Endothelial cell of umbilical vein (primary cell): ENCODE measurements at regions not wholly inside any gene's neighbourhood (a gene's known extent, or its start where the extent isn't known, plus 50 kb on each side); places are given as distances from the start of the nearest gene placed in this dataset.

Experiments used
- BruUV-seq: library from RNA; stranded (reverse); fragments of 400-500 nt; replicated peaks from 2 replicates; lab custom pipeline; 2021; lab: Mats Ljungman, UMichigan
- CTCF ChIA-PET: fragments of 300-600, 350-600 bp; sonication (Branson Sonifier 250); formaldehyde crosslinking; loops from one replicate; lab custom pipeline; 2021; ENCODE audit warnings: antibody characterized with exemption, inconsistent platforms; lab: Charles Lee
- POLR2A ChIA-PET: fragments of 300-600, 350-600 bp; sonication (Branson Sonifier 250); formaldehyde crosslinking; loops from one replicate; lab custom pipeline; 2021; ENCODE audit warnings: antibody characterized with exemption, inconsistent platforms; lab: Charles Lee
- DNase-seq: peaks from one replicate; pipeline ENCODE4 v3.0.0-alpha.2; 2011; ENCODE audit warnings: low read depth, low spot score
- FAIRE-seq: peaks from 2 replicates; lab custom pipeline; 2011; peaks lifted over from hg19 to GRCh38; lab: Jason Lieb, UNC
- H2AFZ ChIP-seq: 2 replicates; pipeline ENCODE4 v1.6.0; 2012; ENCODE audit warnings: low read depth, low read length, control low read depth, inconsistent platforms
- H3K27ac ChIP-seq: 2 replicates; pipeline ENCODE4 v1.5.1; 2011; ENCODE audit warnings: low read depth, mild to moderate bottlenecking, control low read depth, low read length, moderate library complexity; ENCODE audit not compliant: insufficient read depth
- H3K27me3 ChIP-seq, 2 experiments: 2 replicates each; pipeline versions ENCODE4 v1.6.0 to v1.6.1; 2011; ENCODE audit warnings: low read length in 2 of 2, mixed read lengths in 1 of 2; ENCODE audit not compliant: control insufficient read depth in 2 of 2, insufficient read depth in 2 of 2
- H3K36me3 ChIP-seq, 2 experiments: 2 replicates in 1 of 2; 3 replicates in 1 of 2; pipeline ENCODE4 v1.5.1; 2011; ENCODE audit warnings: low read length in 2 of 2, mild to moderate bottlenecking in 1 of 2, moderate library complexity in 1 of 2; ENCODE audit not compliant: control insufficient read depth in 2 of 2, insufficient read depth in 2 of 2; ENCODE audit errors: extremely low read depth in 1 of 2
- H3K4me1 ChIP-seq: 3 replicates; pipeline ENCODE4 v1.5.1; 2011; ENCODE audit warnings: mild to moderate bottlenecking, low read length; ENCODE audit not compliant: control insufficient read depth, insufficient read depth; ENCODE audit errors: extremely low read depth
- H3K4me2 ChIP-seq: 2 replicates; pipeline ENCODE4 v1.6.1; 2011; ENCODE audit warnings: low read length, control low read depth, mixed read lengths; ENCODE audit not compliant: insufficient read depth
- H3K4me3 ChIP-seq, 3 experiments: fragments of 200-600 bp in 1 of 3; sonication (generic), shearing (Covaris generic) in 1 of 3; replicated peaks in 1 of 3; 2 replicates each; pipeline ENCODE4 v1.5.1; 2011 to 2016; ENCODE audit warnings: control low read depth in 3 of 3, low read length in 3 of 3, mild to moderate bottlenecking in 2 of 3, inconsistent platforms in 1 of 3, low read depth in 1 of 3, moderate library complexity in 1 of 3; ENCODE audit not compliant: insufficient read depth in 1 of 3
- H3K79me2 ChIP-seq: 2 replicates; pipeline ENCODE4 v1.6.0; 2012; ENCODE audit warnings: low read length, inconsistent platforms; ENCODE audit not compliant: control insufficient read depth, insufficient read depth
- H3K9ac ChIP-seq: replicated peaks from 2 replicates; pipeline ENCODE3; 2011; ENCODE audit warnings: low read length, control low read depth; ENCODE audit not compliant: insufficient read depth; ENCODE audit errors: extremely low read depth
- H3K9me1 ChIP-seq: replicated peaks from 3 replicates; pipeline ENCODE4 v1.6.0; 2011; ENCODE audit warnings: mild to moderate bottlenecking, low read length; ENCODE audit not compliant: control insufficient read depth, insufficient read depth; ENCODE audit errors: extremely low read depth
- H3K9me3 ChIP-seq: replicated peaks from 2 replicates; pipeline ENCODE4 v1.5.1; 2012; ENCODE audit warnings: low read length, inconsistent platforms; ENCODE audit not compliant: control insufficient read depth, insufficient read depth
- H4K20me1 ChIP-seq: replicated peaks from 2 replicates; pipeline ENCODE3; 2011; ENCODE audit warnings: mild to moderate bottlenecking, low read length; ENCODE audit not compliant: control insufficient read depth, insufficient read depth; ENCODE audit errors: extremely low read depth
- EZH2 ChIP-seq: IDR thresholded peaks from 2 replicates; pipeline ENCODE4 v1.6.1; 2012; ENCODE audit warnings: borderline replicate concordance, low read depth, mild to moderate bottlenecking, moderate library complexity, low read length, inconsistent platforms; ENCODE audit not compliant: severe bottlenecking
- FOS ChIP-seq: IDR thresholded peaks from 2 replicates; pipeline ENCODE4 v1.6.1; 2011; ENCODE audit warnings: mild to moderate bottlenecking, low read length, moderate library complexity, borderline replicate concordance; ENCODE audit not compliant: insufficient read depth
- GATA2 ChIP-seq: IDR thresholded peaks from 2 replicates; pipeline ENCODE4 v1.7.0; 2011; ENCODE audit warnings: low read depth, mild to moderate bottlenecking, moderate library complexity, mixed read lengths, low read length; ENCODE audit not compliant: insufficient read length, insufficient read depth
- JUN ChIP-seq: IDR thresholded peaks from 2 replicates; pipeline ENCODE4 v1.6.1; 2011; ENCODE audit warnings: borderline replicate concordance, low read depth; ENCODE audit not compliant: insufficient read length, insufficient read depth
- MYC ChIP-seq: IDR thresholded peaks from one replicate; pipeline ENCODE4 v1.6.1; 2011; ENCODE audit warnings: mild to moderate bottlenecking, low read depth, low read length
- POLR2A ChIP-seq: IDR thresholded peaks from 2 replicates; pipeline ENCODE4 v1.6.1; 2012; ENCODE audit warnings: low read depth, mild to moderate bottlenecking, control low read depth, low read length
- POLR2AphosphoS5 ChIP-seq: IDR thresholded peaks from 2 replicates; pipeline ENCODE4 v1.6.1; 2012; ENCODE audit warnings: low read depth, mild to moderate bottlenecking, control low read depth, low read length, moderate library complexity; ENCODE audit not compliant: insufficient read depth
- dilution Hi-C: fragments of 300-500 bp; cut with MboI; formaldehyde crosslinking; loops from one replicate; pipeline ENCODE4 v1.15.0; 2019; ENCODE audit warnings: low sequenced_read_pairs; ENCODE audit not compliant: extremely low pct_ligation_motif_present
- intact Hi-C: fragments of 100-400 bp; cut with micrococcal nuclease; formaldehyde crosslinking; loops from one replicate; pipeline ENCODE4 v1.10.0; 2022
- TF ChIP-seq, protein P1 (sequence below), 2 donors: IDR thresholded peaks; 1 replicate in 1 of 2; 2 replicates in 1 of 2; pipeline ENCODE4 v1.5.1; 2011; ENCODE audit warnings: low read length in 2 of 2, mild to moderate bottlenecking in 2 of 2, moderate library complexity in 2 of 2, control low read depth in 1 of 2, inconsistent platforms in 1 of 2, low read depth in 1 of 2; ENCODE audit not compliant: insufficient read depth in 1 of 2; ENCODE audit errors: extremely low read depth in 1 of 2
- TF ChIP-seq, protein P2 (sequence below): IDR thresholded peaks from 2 replicates; pipeline ENCODE4 v1.6.1; 2011; ENCODE audit not compliant: insufficient read depth, insufficient read length

DNA sequence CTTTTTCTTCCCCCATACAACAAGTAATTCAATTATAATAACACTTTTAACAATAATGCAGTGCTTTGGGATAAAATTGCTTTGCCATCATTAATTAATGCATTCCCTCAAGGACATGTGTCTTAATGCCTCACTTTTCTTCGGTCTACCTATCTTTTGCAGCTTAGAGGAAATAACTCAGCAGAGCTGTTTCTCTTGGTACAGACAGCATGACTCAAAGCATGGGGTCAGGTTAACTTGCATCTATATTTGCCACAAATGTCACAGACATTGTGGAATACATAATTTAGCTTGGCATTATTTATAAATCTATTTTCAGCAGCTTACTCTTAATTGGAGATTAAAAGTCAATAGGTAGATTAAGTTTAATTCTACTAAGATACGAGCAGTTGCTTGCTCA, 376.1 kb upstream of the CNTNAP5 start:
- CTCF ChIA-PET = interaction anchor here (1.3 kb wide), 1 partner anchor 24 kb away, joined by 3 read pairs; no protein-coding TSS in a partner anchor
- Histone ChIP-seq H3K9me1 (no peaks in the 10 kb centered on the region), H3K4me1 (no peaks in the 10 kb centered on the region), H3K27ac (no peak overlapping the region), H3K4me3 (no peak overlapping the region), H3K79me2 (no peaks in the 10 kb centered on the region), H4K20me1 (no peaks in the 10 kb centered on the region), H3K4me2 (no peak overlapping the region), H3K36me3 (no peaks in the 10 kb centered on the region), H3K27me3 (no peaks in the 10 kb centered on the region), H3K9me3 (peaks cover 2% of the 10 kb centered on the region), H2AFZ (no peak overlapping the region), H3K9ac (no peak overlapping the region)
- intact Hi-C loops = no loop called here
- TF ChIP-seq, protein P1, sequence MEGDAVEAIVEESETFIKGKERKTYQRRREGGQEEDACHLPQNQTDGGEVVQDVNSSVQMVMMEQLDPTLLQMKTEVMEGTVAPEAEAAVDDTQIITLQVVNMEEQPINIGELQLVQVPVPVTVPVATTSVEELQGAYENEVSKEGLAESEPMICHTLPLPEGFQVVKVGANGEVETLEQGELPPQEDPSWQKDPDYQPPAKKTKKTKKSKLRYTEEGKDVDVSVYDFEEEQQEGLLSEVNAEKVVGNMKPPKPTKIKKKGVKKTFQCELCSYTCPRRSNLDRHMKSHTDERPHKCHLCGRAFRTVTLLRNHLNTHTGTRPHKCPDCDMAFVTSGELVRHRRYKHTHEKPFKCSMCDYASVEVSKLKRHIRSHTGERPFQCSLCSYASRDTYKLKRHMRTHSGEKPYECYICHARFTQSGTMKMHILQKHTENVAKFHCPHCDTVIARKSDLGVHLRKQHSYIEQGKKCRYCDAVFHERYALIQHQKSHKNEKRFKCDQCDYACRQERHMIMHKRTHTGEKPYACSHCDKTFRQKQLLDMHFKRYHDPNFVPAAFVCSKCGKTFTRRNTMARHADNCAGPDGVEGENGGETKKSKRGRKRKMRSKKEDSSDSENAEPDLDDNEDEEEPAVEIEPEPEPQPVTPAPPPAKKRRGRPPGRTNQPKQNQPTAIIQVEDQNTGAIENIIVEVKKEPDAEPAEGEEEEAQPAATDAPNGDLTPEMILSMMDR (IDR thresholded peaks at IDR 0.05; ENCODE audit: extremely low read depth in 1 of 2, insufficient read depth in 1 of 2, low read depth in 1 of 2, low read length in 2 of 2) = no peak
- TF ChIP-seq POLR2AphosphoS5 (no peak), POLR2A (no peak), JUN (no peak), EZH2 (no peak), MYC (no peak), FOS (no peak), GATA2 (no peak)
- TF ChIP-seq, protein P2, sequence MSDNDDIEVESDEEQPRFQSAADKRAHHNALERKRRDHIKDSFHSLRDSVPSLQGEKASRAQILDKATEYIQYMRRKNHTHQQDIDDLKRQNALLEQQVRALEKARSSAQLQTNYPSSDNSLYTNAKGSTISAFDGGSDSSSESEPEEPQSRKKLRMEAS = no peak
- DNase-seq (no peak), FAIRE-seq (no peak)
- POLR2A ChIA-PET = no interaction called here
- no TSS peak for BruUV-seq
- dilution Hi-C loops = no loop called here
